Astrocyte (in vitro differentiated cells and primary cell): ENCODE measurements at regions not wholly inside any gene's neighbourhood (a gene's known extent, or its start where the extent isn't known, plus 50 kb on each side); places are given as distances from the start of the nearest gene placed in this dataset.

Experiments used
- DNase-seq: peaks from one replicate; pipeline ENCODE4 v3.0.0-alpha.2; 2010; ENCODE audit warnings: low read depth
- FAIRE-seq: peaks from 2 replicates; lab custom pipeline; 2011; peaks lifted over from hg19 to GRCh38; lab: Jason Lieb, UNC
- H2AFZ ChIP-seq: 2 replicates; pipeline ENCODE4 v1.6.0; 2012; ENCODE audit warnings: low read depth, low read length, inconsistent platforms
- H3K27ac ChIP-seq: 2 replicates; pipeline ENCODE4 v1.5.1; 2011; ENCODE audit warnings: low read depth, low read length, inconsistent platforms
- H3K27me3 ChIP-seq: 2 replicates; pipeline ENCODE4 v1.6.0; 2011; ENCODE audit warnings: low read length, inconsistent platforms; ENCODE audit not compliant: insufficient read depth
- H3K36me3 ChIP-seq: 2 replicates; pipeline ENCODE4 v1.5.1; 2011; ENCODE audit warnings: low read length, inconsistent platforms; ENCODE audit not compliant: insufficient read depth
- H3K4me1 ChIP-seq: 2 replicates; pipeline ENCODE4 v1.5.1; 2011; ENCODE audit warnings: low read length, inconsistent platforms; ENCODE audit not compliant: insufficient read depth
- H3K4me2 ChIP-seq: 2 replicates; pipeline ENCODE4 v1.6.0; 2012; ENCODE audit warnings: low read length, inconsistent platforms
- H3K4me3 ChIP-seq: 2 replicates; pipeline ENCODE4 v1.5.1; 2011; ENCODE audit warnings: low read depth, mild to moderate bottlenecking, low read length, inconsistent platforms; ENCODE audit not compliant: insufficient read depth
- H3K79me2 ChIP-seq: 2 replicates; pipeline ENCODE4 v1.6.0; 2012; ENCODE audit warnings: mild to moderate bottlenecking, low read length, inconsistent platforms; ENCODE audit not compliant: insufficient read depth
- H3K9ac ChIP-seq: 2 replicates; pipeline ENCODE4 v1.6.0; 2012; ENCODE audit warnings: mild to moderate bottlenecking, low read length, inconsistent platforms
- H3K9me3 ChIP-seq: 2 replicates; pipeline ENCODE4 v1.5.1; 2012; ENCODE audit warnings: low read depth, mild to moderate bottlenecking, low read length, inconsistent platforms; ENCODE audit not compliant: insufficient read depth
- H4K20me1 ChIP-seq: 2 replicates; pipeline ENCODE4 v1.6.0; 2012; ENCODE audit warnings: low read length, inconsistent platforms; ENCODE audit not compliant: insufficient read depth
- H3K27ac Mint-ChIP-seq: one replicate; pipeline ENCODE4 v1.8.0; 2021; ENCODE audit warnings: mild to moderate bottlenecking, mixed read lengths; ENCODE audit not compliant: unreplicated experiment
- H3K27me3 Mint-ChIP-seq: one replicate; pipeline ENCODE4 v1.8.0; 2021; ENCODE audit warnings: low read depth, mixed read lengths; ENCODE audit not compliant: unreplicated experiment
- H3K36me3 Mint-ChIP-seq: one replicate; pipeline ENCODE4 v1.8.0; 2021; ENCODE audit warnings: low read depth, mixed read lengths; ENCODE audit not compliant: unreplicated experiment
- H3K4me1 Mint-ChIP-seq: one replicate; pipeline ENCODE4 v1.8.0; 2021; ENCODE audit warnings: low read depth, mixed read lengths; ENCODE audit not compliant: unreplicated experiment
- H3K4me3 Mint-ChIP-seq: one replicate; pipeline ENCODE4 v1.8.0; 2021; ENCODE audit warnings: mild to moderate bottlenecking, moderate library complexity, mixed read lengths; ENCODE audit not compliant: unreplicated experiment
- H3K9me3 Mint-ChIP-seq: one replicate; pipeline ENCODE4 v1.8.0; 2021; ENCODE audit warnings: mild to moderate bottlenecking, mixed read lengths; ENCODE audit not compliant: unreplicated experiment
- EZH2 ChIP-seq: IDR thresholded peaks from 2 replicates; pipeline ENCODE4 v1.6.1; 2012; ENCODE audit warnings: mild to moderate bottlenecking, low read length, inconsistent platforms; ENCODE audit not compliant: insufficient read depth
- TF ChIP-seq, protein P1 (sequence below): IDR thresholded peaks from 2 replicates; pipeline ENCODE4 v1.5.1; 2011; ENCODE audit warnings: low read depth, mild to moderate bottlenecking, inconsistent platforms, low read length, moderate library complexity; ENCODE audit not compliant: insufficient read depth

DNA sequence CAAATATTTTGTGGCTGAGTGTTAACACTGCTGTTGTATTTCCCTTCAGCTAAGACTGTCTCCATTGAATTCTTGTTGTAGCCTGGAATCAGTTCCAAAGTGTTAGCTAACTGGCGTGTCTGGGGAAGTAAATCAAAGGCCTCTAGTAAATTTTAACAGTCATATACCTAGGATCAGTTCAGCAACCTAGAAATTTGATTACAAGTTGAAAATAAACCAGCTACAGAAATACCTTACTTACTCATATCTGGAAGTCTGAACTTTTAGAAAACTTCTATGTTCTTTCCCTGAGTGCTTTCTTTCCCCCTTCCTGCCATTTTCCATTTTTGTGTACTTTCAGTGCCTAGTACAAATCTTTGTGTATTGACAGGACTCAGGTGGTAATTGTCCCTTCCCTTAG, 396.7 kb upstream of the DCC start:
- H3K79me2 ChIP-seq, result no peaks in the 10 kb centered on the region
- no peaks in the 10 kb centered on the region for H3K4me1 ChIP-seq
- no peak overlapping the region for H3K27ac Mint-ChIP-seq
- no peak overlapping the region for H3K4me2 ChIP-seq
- H2AFZ ChIP-seq, result no peak overlapping the region
- DNase-seq, result no peak
- no peak overlapping the region for H3K9ac ChIP-seq
- no peaks in the 10 kb centered on the region for H3K9me3 Mint-ChIP-seq
- FAIRE-seq, result no peak
- no peak for TF ChIP-seq EZH2
- TF ChIP-seq, protein P1, sequence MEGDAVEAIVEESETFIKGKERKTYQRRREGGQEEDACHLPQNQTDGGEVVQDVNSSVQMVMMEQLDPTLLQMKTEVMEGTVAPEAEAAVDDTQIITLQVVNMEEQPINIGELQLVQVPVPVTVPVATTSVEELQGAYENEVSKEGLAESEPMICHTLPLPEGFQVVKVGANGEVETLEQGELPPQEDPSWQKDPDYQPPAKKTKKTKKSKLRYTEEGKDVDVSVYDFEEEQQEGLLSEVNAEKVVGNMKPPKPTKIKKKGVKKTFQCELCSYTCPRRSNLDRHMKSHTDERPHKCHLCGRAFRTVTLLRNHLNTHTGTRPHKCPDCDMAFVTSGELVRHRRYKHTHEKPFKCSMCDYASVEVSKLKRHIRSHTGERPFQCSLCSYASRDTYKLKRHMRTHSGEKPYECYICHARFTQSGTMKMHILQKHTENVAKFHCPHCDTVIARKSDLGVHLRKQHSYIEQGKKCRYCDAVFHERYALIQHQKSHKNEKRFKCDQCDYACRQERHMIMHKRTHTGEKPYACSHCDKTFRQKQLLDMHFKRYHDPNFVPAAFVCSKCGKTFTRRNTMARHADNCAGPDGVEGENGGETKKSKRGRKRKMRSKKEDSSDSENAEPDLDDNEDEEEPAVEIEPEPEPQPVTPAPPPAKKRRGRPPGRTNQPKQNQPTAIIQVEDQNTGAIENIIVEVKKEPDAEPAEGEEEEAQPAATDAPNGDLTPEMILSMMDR, result no peak
- H3K36me3 ChIP-seq, result no peaks in the 10 kb centered on the region
- no peaks in the 10 kb centered on the region for H4K20me1 ChIP-seq
- H3K27ac ChIP-seq, result no peak overlapping the region
- no peaks in the 10 kb centered on the region for H3K27me3 Mint-ChIP-seq
- peaks cover 3% of the 10 kb centered on the region for H3K9me3 ChIP-seq
- H3K4me3 ChIP-seq, result no peak overlapping the region
- H3K4me3 Mint-ChIP-seq, result no peak overlapping the region
- no peaks in the 10 kb centered on the region for H3K36me3 Mint-ChIP-seq
- no peaks in the 10 kb centered on the region for H3K27me3 ChIP-seq
- H3K4me1 Mint-ChIP-seq, result peaks cover 4% of the 10 kb centered on the region

- Histone ChIP-seq H3K27me3 (no peaks in the 10 kb centered on the region), H3K79me2 (no peaks in the 10 kb centered on the region), H3K9me3 (peaks cover 8% of the 10 kb centered on the region), H2AFZ (no peak overlapping the region), H3K27ac (no peak overlapping the region), H3K4me3 (no peak overlapping the region), H4K20me1 (no peaks in the 10 kb centered on the region), H3K9ac (no peak overlapping the region), H3K36me3 (no peaks in the 10 kb centered on the region), H3K4me2 (no peak overlapping the region), H3K4me1 (no peaks in the 10 kb centered on the region)
- Mint-ChIP-seq H3K9me3 (peaks cover 2% of the 10 kb centered on the region), H3K27ac (no peak overlapping the region), H3K27me3 (no peaks in the 10 kb centered on the region), H3K4me1 (peaks cover 4% of the 10 kb centered on the region), H3K36me3 (no peaks in the 10 kb centered on the region), H3K4me3 (no peak overlapping the region)
- FAIRE-seq (no peak), DNase-seq (no peak)
- TF ChIP-seq, protein P1, result no peak
- no peak for TF ChIP-seq EZH2
Measured at GRCh38 chr18:51946946-51947345, 393.1 kb upstream of the DCC start.

DNA sequence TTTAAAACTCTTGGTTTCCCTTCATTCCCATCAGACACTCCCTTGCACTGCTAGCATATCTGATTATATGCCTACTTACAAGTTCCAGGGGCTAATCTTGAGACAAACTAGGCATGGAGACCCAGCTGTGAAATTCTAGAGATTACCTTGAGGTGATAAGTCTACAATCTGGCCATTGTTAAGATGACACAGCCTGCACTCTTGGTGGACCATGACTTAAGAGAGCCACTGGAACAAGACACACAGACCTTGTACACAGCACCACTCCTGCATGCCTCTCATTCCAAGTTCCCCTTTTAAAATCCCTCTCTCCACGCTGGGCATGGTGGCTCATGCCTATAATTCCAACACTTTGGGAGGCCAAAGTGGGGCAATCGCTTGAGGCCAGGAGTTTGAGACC, 387.2 kb upstream of the DCC start:
- Mint-ChIP-seq H3K36me3 (no peaks in the 10 kb centered on the region), H3K9me3 (peaks cover 2% of the 10 kb centered on the region), H3K27me3 (peaks cover 5% of the 10 kb centered on the region), H3K4me1 (no peaks in the 10 kb centered on the region), H3K4me3 (no peak overlapping the region), H3K27ac (no peak overlapping the region)
- Histone ChIP-seq H3K9me3 (peaks cover 10% of the 10 kb centered on the region), H4K20me1 (no peaks in the 10 kb centered on the region), H3K27me3 (no peaks in the 10 kb centered on the region), H3K9ac (no peak overlapping the region), H3K4me3 (no peak overlapping the region), H2AFZ (no peak overlapping the region), H3K4me1 (no peaks in the 10 kb centered on the region), H3K4me2 (no peak overlapping the region), H3K36me3 (no peaks in the 10 kb centered on the region), H3K79me2 (no peaks in the 10 kb centered on the region), H3K27ac (no peak overlapping the region)
- DNase-seq, result no peak
- FAIRE-seq, result no peak
- no peak for TF ChIP-seq EZH2
- TF ChIP-seq, protein P1, result no peak
